AG09309 (cell line): ENCODE measurements at regions not wholly inside any gene's neighbourhood (a gene's known extent, or its start where the extent isn't known, plus 50 kb on each side); places are given as distances from the start of the nearest gene placed in this dataset.

Experiments used
- DNase-seq: peaks from one replicate; pipeline ENCODE4 v3.0.0-alpha.2; 2010; ENCODE audit warnings: low read depth
- H3K4me3 ChIP-seq: 2 replicates; pipeline ENCODE4 v1.5.1; 2011; ENCODE audit warnings: mild to moderate bottlenecking, low read depth, low read length, moderate library complexity; ENCODE audit not compliant: control insufficient read depth
- CTCF ChIP-seq: IDR thresholded peaks from 2 replicates; pipeline ENCODE4 v1.5.1; 2011; ENCODE audit warnings: mild to moderate bottlenecking, low read depth, low read length, inconsistent platforms; ENCODE audit not compliant: insufficient read depth, control insufficient read depth; ENCODE audit errors: missing control alignments

DNA sequence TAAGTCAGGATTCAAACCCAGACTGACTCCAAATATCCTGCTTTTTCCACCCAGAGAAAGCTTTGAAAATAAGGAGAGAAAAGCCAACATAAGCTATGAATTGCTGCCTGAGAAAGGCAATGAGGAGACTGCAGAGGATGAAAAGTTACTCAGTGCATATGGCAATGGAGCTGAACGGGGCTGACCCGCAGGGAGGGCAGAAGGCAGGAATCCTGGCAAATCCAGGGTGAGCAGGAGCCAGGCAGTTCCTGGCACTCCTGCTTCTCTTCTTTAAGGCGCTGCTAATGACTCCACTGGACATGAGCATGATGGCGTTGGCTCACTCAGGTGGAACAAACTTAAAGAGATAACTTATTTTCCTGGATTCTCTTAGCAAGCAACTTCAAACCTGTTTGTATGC lies 95.2 kb upstream of the TMCC3 start:
- no peak for TF ChIP-seq CTCF
- no peak overlapping the region for H3K4me3 ChIP-seq
- DNase-seq, result no peak

DNA sequence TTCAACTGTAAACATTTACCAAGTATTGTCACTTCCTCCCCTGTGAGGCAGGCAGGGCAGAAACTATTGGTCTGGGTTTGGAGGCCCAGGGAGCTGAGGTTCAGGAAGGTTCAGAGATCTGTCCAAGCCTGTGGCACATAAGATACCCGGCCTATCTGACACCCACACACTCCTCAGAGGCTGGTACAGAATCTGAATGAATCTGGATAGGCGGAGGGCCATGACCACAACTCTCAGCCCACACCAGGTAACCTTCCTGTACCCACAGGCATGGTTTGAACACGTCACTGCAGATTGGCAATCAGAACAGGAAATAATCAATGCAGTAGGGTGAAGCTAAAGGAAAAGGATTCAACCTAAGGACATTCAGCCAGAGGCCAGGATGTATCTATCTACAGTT lies 92.8 kb upstream of the TMCC3 start:
- H3K4me3 ChIP-seq, result no peak overlapping the region
- DNase-seq, result no peak
- no peak for TF ChIP-seq CTCF

- H3K4me3 ChIP-seq, result no peak overlapping the region
- TF ChIP-seq CTCF, result no peak
- no peak for DNase-seq
These were observed 90.4 kb upstream of the TMCC3 start for GRCh38 chr12:94740601-94741362.

DNA sequence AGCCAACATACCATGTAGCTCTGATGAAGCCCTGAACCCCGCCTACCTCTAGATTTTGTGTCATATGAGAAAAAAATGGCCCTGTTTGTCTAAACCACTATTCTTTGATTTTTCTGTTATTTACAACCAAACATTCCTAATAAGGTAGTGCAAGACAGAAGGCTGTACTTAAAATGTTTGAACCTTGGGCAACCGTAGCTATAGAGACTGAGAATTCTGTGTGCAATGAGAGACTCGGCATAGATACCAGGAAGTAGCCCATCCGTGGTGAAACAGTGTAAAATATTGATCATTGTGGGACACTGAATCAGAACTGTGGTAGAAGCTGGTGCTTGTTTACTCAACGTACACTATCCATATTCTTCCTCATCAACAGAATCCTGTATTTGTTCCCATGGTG lies 86.5 kb upstream of the TMCC3 start:
- no peak for DNase-seq
- H3K4me3 ChIP-seq, result no peak overlapping the region
- no peak for TF ChIP-seq CTCF

DNA sequence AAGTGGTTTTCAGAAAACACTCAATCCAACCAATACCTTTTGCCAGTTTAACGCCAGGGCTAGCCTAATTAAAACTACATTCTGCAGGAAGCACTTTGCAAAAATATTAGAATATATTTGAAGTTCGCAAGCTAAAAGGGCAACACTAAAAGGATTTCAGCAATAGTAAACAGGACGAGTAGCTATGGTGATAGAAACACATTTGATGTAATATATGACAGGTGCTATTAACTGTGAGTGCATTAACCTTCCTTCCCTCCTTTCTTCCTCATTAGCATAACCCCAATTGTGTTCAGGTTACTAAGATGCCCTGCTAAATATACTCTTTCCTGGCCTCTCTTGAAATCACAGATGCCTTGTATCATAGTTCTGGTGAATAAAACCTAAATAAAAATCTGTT lies 85.6 kb upstream of the TMCC3 start:
- no peak overlapping the region for H3K4me3 ChIP-seq
- DNase-seq, result no peak
- no peak for TF ChIP-seq CTCF

GRCh38 chr12:94733727-94734126 lies 83.4 kb upstream of the TMCC3 start:
- DNase-seq, result no peak
- no peak for TF ChIP-seq CTCF
- no peak overlapping the region for H3K4me3 ChIP-seq
